Neural crest cell (in vitro differentiated cells): ENCODE measurements at regions not wholly inside any gene's neighbourhood (a gene's known extent, or its start where the extent isn't known, plus 50 kb on each side); places are given as distances from the start of the nearest gene placed in this dataset.

Source experiments
- DNase-seq: peaks from one replicate; pipeline ENCODE4 v3.0.0; 2021; ENCODE audit warnings: low read depth, mixed read lengths, low spot score
- H3K27ac Mint-ChIP-seq: one replicate; pipeline ENCODE4 v1.8.0; 2021; ENCODE audit warnings: mild to moderate bottlenecking, mixed read lengths; ENCODE audit not compliant: unreplicated experiment
- H3K27me3 Mint-ChIP-seq: 2 replicates; pipeline ENCODE4 v1.8.0; 2021; ENCODE audit warnings: low read depth, mild to moderate bottlenecking, mixed read lengths
- H3K36me3 Mint-ChIP-seq: 2 replicates; pipeline ENCODE4 v1.8.0; 2021; ENCODE audit warnings: low read depth, mild to moderate bottlenecking, mixed read lengths
- H3K4me1 Mint-ChIP-seq: 2 replicates; pipeline ENCODE4 v1.8.0; 2021; ENCODE audit warnings: mixed read lengths
- H3K4me3 Mint-ChIP-seq: one replicate; pipeline ENCODE4 v1.8.0; 2021; ENCODE audit warnings: mild to moderate bottlenecking, mixed read lengths
- H3K9me3 Mint-ChIP-seq: 2 replicates; pipeline ENCODE4 v1.8.0; 2021; ENCODE audit warnings: mixed read lengths
- TF ChIP-seq, protein P1 (sequence below): fragments of 200-600 bp; sonication (generic); conservative IDR thresholded peaks from 2 replicates; pipeline ENCODE4 v1.5.0; 2021; ENCODE audit warnings: antibody characterized with exemption, mild to moderate bottlenecking

DNA sequence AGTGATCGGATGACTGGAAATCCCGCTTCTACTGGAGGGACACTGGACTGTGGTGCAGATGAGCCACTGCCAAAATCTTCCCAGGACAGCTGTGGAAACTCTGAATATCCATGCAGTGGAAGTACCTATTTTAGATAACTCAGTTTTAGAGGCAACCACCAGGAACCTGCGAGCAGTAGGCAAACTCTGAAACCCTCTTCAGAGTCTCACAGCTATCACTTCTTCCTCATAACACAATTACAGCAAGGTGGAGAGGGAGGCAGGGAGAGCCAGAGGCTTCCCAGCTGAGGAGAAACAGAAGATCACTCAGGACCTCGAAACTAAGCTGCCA, 322.8 kb upstream of the NT5E start:
- no peaks in the 10 kb centered on the region for H3K9me3 Mint-ChIP-seq
- peaks cover 44% of the 10 kb centered on the region for H3K27me3 Mint-ChIP-seq
- H3K36me3 Mint-ChIP-seq: no peaks in the 10 kb centered on the region
- DNase-seq: no peak
- H3K4me3 Mint-ChIP-seq: no peak overlapping the region
- H3K27ac Mint-ChIP-seq: no peak overlapping the region
- TF ChIP-seq, protein P1, sequence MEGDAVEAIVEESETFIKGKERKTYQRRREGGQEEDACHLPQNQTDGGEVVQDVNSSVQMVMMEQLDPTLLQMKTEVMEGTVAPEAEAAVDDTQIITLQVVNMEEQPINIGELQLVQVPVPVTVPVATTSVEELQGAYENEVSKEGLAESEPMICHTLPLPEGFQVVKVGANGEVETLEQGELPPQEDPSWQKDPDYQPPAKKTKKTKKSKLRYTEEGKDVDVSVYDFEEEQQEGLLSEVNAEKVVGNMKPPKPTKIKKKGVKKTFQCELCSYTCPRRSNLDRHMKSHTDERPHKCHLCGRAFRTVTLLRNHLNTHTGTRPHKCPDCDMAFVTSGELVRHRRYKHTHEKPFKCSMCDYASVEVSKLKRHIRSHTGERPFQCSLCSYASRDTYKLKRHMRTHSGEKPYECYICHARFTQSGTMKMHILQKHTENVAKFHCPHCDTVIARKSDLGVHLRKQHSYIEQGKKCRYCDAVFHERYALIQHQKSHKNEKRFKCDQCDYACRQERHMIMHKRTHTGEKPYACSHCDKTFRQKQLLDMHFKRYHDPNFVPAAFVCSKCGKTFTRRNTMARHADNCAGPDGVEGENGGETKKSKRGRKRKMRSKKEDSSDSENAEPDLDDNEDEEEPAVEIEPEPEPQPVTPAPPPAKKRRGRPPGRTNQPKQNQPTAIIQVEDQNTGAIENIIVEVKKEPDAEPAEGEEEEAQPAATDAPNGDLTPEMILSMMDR: no peak
- no peaks in the 10 kb centered on the region for H3K4me1 Mint-ChIP-seq

DNA sequence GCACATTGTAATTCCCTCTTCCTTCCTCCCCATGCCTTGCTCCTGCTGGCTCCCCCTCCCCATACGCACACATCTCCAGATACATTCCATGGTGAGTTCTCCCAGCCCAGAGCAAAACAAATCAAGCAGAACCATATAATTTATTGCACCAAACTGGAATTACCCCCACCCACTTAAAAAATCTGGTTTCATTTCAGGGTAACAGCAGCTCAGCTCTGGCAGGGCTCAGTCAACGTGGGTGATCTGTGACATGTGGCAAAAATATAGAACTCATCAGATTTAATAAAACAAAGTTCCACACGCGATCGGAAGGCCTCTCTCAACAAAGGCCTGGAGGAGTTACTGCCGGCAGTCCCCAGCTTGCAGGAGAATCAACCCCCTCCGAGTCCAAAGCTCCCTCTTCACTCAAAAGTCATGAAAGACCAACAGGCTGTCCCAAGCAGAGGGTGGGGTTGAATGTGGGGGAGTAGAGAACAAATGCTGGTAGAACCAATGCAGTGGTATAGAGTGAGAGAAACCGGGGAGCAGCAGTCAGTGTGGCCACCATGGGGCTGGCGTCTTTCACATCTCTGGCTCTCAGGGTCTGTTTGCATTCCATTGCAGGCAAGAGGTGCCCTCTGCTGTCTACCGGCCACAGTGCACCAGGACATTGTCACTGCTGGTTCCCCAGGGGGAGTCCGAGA, 323.3 kb upstream of the NT5E start:
- Mint-ChIP-seq H3K36me3 (no peaks in the 10 kb centered on the region), H3K4me1 (no peaks in the 10 kb centered on the region), H3K9me3 (no peaks in the 10 kb centered on the region), H3K27me3 (peaks cover 48% of the 10 kb centered on the region), H3K4me3 (no peak overlapping the region), H3K27ac (no peak overlapping the region)
- TF ChIP-seq, protein P1: peak; percentile 59
- peak; percentile 43 for DNase-seq

DNA sequence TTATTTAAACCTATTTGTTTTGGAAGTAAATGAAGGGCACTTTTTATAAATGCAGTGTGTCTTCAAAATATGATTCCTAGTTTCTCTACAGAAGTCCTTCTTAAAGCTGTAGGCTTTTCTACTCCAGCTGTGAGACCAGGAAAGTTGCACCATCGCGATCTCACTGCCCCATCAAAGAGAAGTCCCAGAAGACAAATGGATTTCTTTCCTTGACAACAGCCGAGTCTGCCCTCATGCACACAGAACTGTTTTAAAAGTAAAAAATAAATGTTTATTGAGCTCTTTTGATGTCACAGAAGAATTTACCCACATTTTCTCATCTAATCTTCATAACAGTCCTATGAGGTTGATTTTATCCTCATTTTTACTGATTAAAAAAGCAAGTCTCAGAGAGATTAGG, 324.4 kb upstream of the NT5E start:
- H3K27ac Mint-ChIP-seq: no peak overlapping the region

DNA sequence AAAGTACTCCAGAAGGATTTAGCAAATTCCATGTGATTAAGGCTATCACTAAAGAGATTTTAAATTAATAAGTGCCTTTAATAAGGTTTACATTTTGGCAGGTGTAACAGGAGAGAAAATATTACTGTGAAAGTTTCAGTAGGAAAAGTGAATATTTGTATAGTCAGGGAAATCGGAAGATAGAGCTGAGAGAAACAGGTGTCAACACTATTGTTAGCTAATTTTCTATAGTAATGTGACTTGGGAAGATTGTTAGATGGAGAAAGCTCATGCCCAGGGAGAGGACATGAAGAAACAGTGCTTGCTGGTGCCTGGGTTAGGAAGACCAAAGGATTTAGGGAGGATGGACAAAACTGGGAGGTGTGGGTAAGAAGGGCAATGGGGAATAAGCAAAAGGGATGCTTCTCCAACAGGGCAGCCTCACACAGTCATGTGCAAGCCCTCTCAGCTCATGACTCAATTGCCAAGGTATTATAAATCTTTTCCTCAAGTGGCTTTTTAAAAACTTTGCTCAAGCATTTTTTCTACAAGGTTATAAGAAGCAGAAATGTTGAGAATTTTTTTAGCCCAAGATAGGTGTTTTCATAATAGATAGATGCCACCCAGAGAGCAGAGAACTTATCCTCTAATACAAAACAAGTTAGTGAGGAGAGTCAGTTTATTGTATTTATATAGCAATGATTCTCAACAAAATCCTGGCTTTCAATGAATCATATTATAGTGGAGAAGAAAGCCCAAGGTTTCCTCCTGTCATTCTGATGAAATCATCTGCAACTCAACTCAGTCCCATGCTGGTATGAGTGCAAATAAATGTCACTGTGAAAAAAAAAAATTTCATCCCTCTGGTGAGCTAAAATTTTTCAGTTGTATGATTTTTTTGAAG, 325.2 kb upstream of the NT5E start:
- Mint-ChIP-seq H3K27me3 (peaks cover 42% of the 10 kb centered on the region), H3K4me3 (no peak overlapping the region), H3K9me3 (no peaks in the 10 kb centered on the region), H3K27ac (no peak overlapping the region), H3K4me1 (no peaks in the 10 kb centered on the region), H3K36me3 (no peaks in the 10 kb centered on the region)
- TF ChIP-seq, protein P1: no peak
- no peak for DNase-seq

More for the DNA sequence above, 324.4 kb upstream of the NT5E start:
- Mint-ChIP-seq H3K27me3 (peaks cover 42% of the 10 kb centered on the region), H3K4me3 (no peak overlapping the region), H3K9me3 (no peaks in the 10 kb centered on the region), H3K4me1 (no peaks in the 10 kb centered on the region), H3K36me3 (no peaks in the 10 kb centered on the region)
- no peak for DNase-seq
- TF ChIP-seq, protein P1: no peak

DNA sequence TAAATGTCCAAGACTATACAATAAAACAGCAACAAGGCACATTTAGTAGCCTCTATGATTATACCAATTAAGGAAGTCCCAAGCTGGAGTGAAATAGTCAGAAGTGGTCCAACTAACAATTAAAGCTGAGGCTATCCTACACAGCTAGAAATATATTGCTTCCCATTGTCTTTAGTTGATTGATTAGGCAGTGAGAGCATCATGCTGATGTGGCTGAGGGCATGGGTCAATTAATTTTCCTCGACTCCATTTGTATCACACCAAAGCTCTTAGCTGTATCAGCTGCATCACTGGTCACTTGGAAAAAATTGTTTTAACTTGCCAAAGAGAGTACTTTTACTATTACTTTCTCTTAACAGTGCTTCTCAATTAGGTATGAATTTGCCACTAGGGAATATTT, 328.7 kb upstream of the NT5E start:
- Mint-ChIP-seq H3K4me1 (no peaks in the 10 kb centered on the region), H3K36me3 (no peaks in the 10 kb centered on the region), H3K4me3 (no peak overlapping the region), H3K27ac (no peak overlapping the region), H3K27me3 (peaks cover 27% of the 10 kb centered on the region), H3K9me3 (no peaks in the 10 kb centered on the region)
- TF ChIP-seq, protein P1: no peak
- DNase-seq: no peak
